ENCODE measurements at regions not wholly inside any gene's neighbourhood (a gene's known extent, or its start where the extent isn't known, plus 50 kb on each side); places are given as distances from the start of the nearest gene placed in this dataset.

- Histone ChIP-seq H3K27ac (ENCODE audit: low read depth, low read length) (no peak overlapping the region), H3K4me1 (ENCODE audit: control insufficient read depth in 1 of 2, insufficient read depth in 2 of 2, low read length in 2 of 2) (peaks cover 0 to 18% of the 10 kb centered on the region in 2 experiments; a peak in 2 of 4 replicates), H3K4me3 (replicated peaks in 1 of 2; ENCODE audit: low read depth in 1 of 2, low read length in 2 of 2) (no peak overlapping the region), H3K36me3 (ENCODE audit: control insufficient read depth in 1 of 2, insufficient read depth in 2 of 2, low read length in 2 of 2) (no peaks in the 10 kb centered on the region), H3K9ac (ENCODE audit: low read length) (no peak overlapping the region), H3K9me3 (ENCODE audit: control insufficient read depth in 1 of 2, insufficient read depth in 1 of 2, low read depth in 1 of 2, low read length in 2 of 2) (no peaks in the 10 kb centered on the region), H3K4me2 (ENCODE audit: low read length) (peak overlapping the region; percentile 55), H3K79me2 (ENCODE audit: insufficient read depth, low read length) (no peaks in the 10 kb centered on the region), H2AFZ (ENCODE audit: low read depth, low read length, poor library complexity, severe bottlenecking) (peak overlapping the region; percentile 67), H3K9me2 (ENCODE audit: insufficient read depth) (no peaks in the 10 kb centered on the region), H4K20me1 (ENCODE audit: insufficient read depth) (no peaks in the 10 kb centered on the region), H3K27me3 (ENCODE audit: insufficient read depth, low read length) (no peaks in the 10 kb centered on the region)
- DNase-seq (ENCODE audit: low read depth, low spot score) (no peak), ATAC-seq (peak; percentile 47)
- ChIA-PET POLR2A (no interaction called here), RAD21 (ENCODE audit: low non-redundant PET in 1 of 2, low total read pairs in 2 of 2, uncharacterized antibody in 2 of 2, unreplicated experiment in 2 of 2) (no interaction called here), CTCF (no interaction called here)
- no TSS peak for BruUV-seq (replicated peaks)
- TF ChIP-seq MAX (IDR thresholded peaks at IDR 0.05) (0 out of 2 replicates have a peak, but pooled peaks have one; percentile 13), FOSL1 (IDR thresholded peaks at IDR 0.05; ENCODE audit: low read depth) (0 out of 2 replicates have a peak, but pooled peaks have one; percentile 28), TCF7L2 (IDR thresholded peaks at IDR 0.05; ENCODE audit: borderline replicate concordance, extremely low read depth, insufficient read depth, insufficient read length) (no peak), EZH2 (IDR thresholded peaks at IDR 0.05) (no peak)
- intact Hi-C loops (cut with micrococcal nuclease) = no loop called here
These were observed 238.4 kb upstream of the ZMIZ1 start for GRCh38 chr10:78830062-78830975.

DNA sequence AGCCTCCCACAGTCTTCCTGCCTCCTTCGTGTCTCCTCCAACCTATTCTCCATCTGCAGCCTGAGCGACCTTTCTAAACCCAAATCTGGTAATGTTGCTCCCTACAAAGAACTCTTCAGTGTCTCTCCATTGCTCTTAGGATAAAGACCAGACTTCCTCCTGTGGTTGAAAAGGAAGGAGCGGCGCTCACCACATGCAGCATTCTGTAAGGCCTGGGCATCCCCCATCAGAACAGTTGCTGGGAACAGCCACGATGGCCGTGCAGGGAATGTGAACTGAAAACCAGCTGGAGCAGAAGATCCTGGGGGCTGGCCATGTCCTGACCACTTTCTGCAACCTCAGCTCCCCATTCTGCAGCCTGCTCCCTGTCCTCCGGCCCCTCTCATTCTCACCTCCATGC is 237.8 kb upstream of the ZMIZ1 start:
- no peaks in the 10 kb centered on the region for H3K36me3 ChIP-seq (ENCODE audit: control insufficient read depth in 1 of 2, insufficient read depth in 2 of 2, low read length in 2 of 2)
- RAD21 ChIA-PET (ENCODE audit: low non-redundant PET in 1 of 2, low total read pairs in 2 of 2, uncharacterized antibody in 2 of 2, unreplicated experiment in 2 of 2) = no interaction called here
- no peak overlapping the region for H3K9ac ChIP-seq (ENCODE audit: low read length)
- H3K9me3 ChIP-seq (ENCODE audit: control insufficient read depth in 1 of 2, insufficient read depth in 1 of 2, low read depth in 1 of 2, low read length in 2 of 2) = no peaks in the 10 kb centered on the region
- intact Hi-C loops (cut with micrococcal nuclease) = no loop called here
- no peak overlapping the region for H3K27ac ChIP-seq (ENCODE audit: low read depth, low read length)
- POLR2A ChIA-PET = no interaction called here
- TF ChIP-seq SP1 (IDR thresholded peaks at IDR 0.05; ENCODE audit: low read depth) (no peak), REST (IDR thresholded peaks at IDR 0.05; ENCODE audit: low read depth) (no peak), MAX (IDR thresholded peaks at IDR 0.05) (0 out of 2 replicates have a peak, but pooled peaks have one; percentile 7), POLR2AphosphoS5 (IDR thresholded peaks at IDR 0.05; ENCODE audit: low read depth, low read length) (no peak), JUND (IDR thresholded peaks at IDR 0.05) (no peak), TCF7L2 (IDR thresholded peaks at IDR 0.05; ENCODE audit: borderline replicate concordance, extremely low read depth, insufficient read depth, insufficient read length) (no peak)
- peak overlapping the region; percentile 55; the same call in 1 of the 2 replicates for H3K4me2 ChIP-seq (ENCODE audit: low read length)
- CTCF ChIA-PET = no interaction called here
- H3K9me2 ChIP-seq (ENCODE audit: insufficient read depth) = no peaks in the 10 kb centered on the region
- ATAC-seq = no peak
- H4K20me1 ChIP-seq (ENCODE audit: insufficient read depth) = no peaks in the 10 kb centered on the region
- peaks cover 0 to 18% of the 10 kb centered on the region in 2 experiments; a peak in 2 of 4 replicates for H3K4me1 ChIP-seq (ENCODE audit: control insufficient read depth in 1 of 2, insufficient read depth in 2 of 2, low read length in 2 of 2)
- DNase-seq (ENCODE audit: low read depth, low spot score) = no peak
- peak overlapping the region; percentile 67 for H2AFZ ChIP-seq (ENCODE audit: low read depth, low read length, poor library complexity, severe bottlenecking)
- H3K79me2 ChIP-seq (ENCODE audit: insufficient read depth, low read length) = no peaks in the 10 kb centered on the region
- no peaks in the 10 kb centered on the region for H3K27me3 ChIP-seq (ENCODE audit: insufficient read depth, low read length)
- no peak overlapping the region for H3K4me3 ChIP-seq (replicated peaks in 1 of 2; ENCODE audit: low read depth in 1 of 2, low read length in 2 of 2)
- no TSS peak for BruUV-seq (replicated peaks)

All from HCT116 (cell line).